Uterus (tissue), 3 donors: ENCODE measurements at regions not wholly inside any gene's neighbourhood (a gene's known extent, or its start where the extent isn't known, plus 50 kb on each side); places are given as distances from the start of the nearest gene placed in this dataset.

Source experiments
- DNase-seq, 2 donors: peaks; one replicate each; pipeline ENCODE4 v3.0.0-alpha.2; 2019 to 2020
- H3K27ac ChIP-seq, 2 donors: fragments of 200-600 bp; sonication (generic); 1 replicate in 1 of 2; 2 replicates in 1 of 2; pipeline ENCODE4 v1.5.1; 2016 to 2018
- H3K27me3 ChIP-seq, 2 donors: fragments of 200-600 bp; sonication (generic); one replicate each; pipeline ENCODE4 v1.5.1; 2018 to 2019; ENCODE audit warnings: control low read depth in 1 of 2
- H3K36me3 ChIP-seq, 2 donors: fragments of 200-600 bp; sonication (generic); one replicate each; pipeline ENCODE4 v1.5.1; 2019; ENCODE audit warnings: control low read depth in 1 of 2
- H3K4me1 ChIP-seq, 2 donors: fragments of 200-600 bp; sonication (generic); one replicate each; pipeline ENCODE4 v1.5.1; 2018 to 2019; ENCODE audit warnings: control low read depth in 1 of 2
- H3K4me3 ChIP-seq, 2 donors: fragments of 200-600 bp; sonication (generic); 1 replicate in 1 of 2; 2 replicates in 1 of 2; pipeline ENCODE4 v1.5.1; 2018 to 2019; ENCODE audit warnings: mild to moderate bottlenecking in 1 of 2
- H3K9me3 ChIP-seq, 2 donors: fragments of 200-600 bp; sonication (generic); one replicate each; pipeline ENCODE4 v1.5.1; 2019; ENCODE audit warnings: control low read depth in 1 of 2
- POLR2A ChIP-seq, 2 donors: fragments of 450-650 bp; IDR thresholded peaks; one replicate each; pipeline ENCODE4 v1.6.1; 2016; ENCODE audit warnings: antibody characterized with exemption in 2 of 2, mild to moderate bottlenecking in 1 of 2, moderate library complexity in 1 of 2
- intact Hi-C: fragments of 100-400 bp; cut with DNase I; formaldehyde crosslinking; loops from one replicate; pipeline ENCODE4 v1.15.1; 2023; ENCODE audit warnings: low total_unique reads
- TF ChIP-seq, protein P1 (sequence below), 4 experiments: fragments of 200-600 bp in 2 of 4; fragments of 450-650 bp in 2 of 4; sonication (generic) in 2 of 4; IDR thresholded peaks; one replicate each; pipeline ENCODE4 v1.5.1; 2016 to 2019; ENCODE audit warnings: antibody characterized with exemption in 4 of 4, mild to moderate bottlenecking in 2 of 4, moderate library complexity in 1 of 4
- donor health status: DM: yes; HTN: yes; CAD: no.

DNA sequence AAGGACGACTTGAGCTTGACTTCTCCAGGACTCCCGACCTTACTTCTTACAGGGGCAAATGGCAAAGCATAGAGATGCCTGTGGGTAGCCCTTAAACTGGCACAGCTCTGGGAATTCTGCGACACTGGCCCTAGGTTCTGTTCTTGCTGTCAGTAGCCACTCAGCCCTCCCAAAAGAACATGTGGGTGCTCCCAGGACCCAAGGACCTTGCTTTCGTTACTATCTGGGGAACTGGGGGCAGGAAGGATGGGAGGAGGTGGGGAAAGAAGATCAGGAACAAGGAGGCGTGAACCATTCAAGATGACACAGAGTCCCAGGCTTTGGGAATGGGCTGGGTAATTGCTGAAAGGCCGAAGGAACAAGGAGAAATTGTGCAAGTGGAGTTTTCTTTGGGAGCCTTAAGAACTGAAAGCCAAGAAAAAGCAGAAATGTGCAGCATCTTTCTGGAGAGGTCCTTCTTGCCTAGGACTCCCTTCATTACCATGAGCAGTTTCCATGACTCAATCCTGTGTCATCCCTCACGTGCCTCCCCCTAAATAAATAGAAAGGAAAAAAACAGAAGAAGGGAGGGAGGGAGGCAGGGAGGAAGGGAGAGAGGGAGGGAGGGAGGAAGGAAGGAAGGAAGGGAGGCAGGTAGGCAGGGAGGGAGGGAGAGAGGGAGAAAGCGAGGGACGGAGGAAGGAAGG is 284.6 kb upstream of the FOXQ1 start:
- Histone ChIP-seq H3K9me3 (no peaks in the 10 kb centered on the region), H3K27me3 (no peaks in the 10 kb centered on the region), H3K27ac (no peak overlapping the region), H3K4me1 (no peaks in the 10 kb centered on the region), H3K4me3 (no peak overlapping the region), H3K36me3 (no peaks in the 10 kb centered on the region)
- intact Hi-C loops, result no loop called here
- TF ChIP-seq, protein P1, sequence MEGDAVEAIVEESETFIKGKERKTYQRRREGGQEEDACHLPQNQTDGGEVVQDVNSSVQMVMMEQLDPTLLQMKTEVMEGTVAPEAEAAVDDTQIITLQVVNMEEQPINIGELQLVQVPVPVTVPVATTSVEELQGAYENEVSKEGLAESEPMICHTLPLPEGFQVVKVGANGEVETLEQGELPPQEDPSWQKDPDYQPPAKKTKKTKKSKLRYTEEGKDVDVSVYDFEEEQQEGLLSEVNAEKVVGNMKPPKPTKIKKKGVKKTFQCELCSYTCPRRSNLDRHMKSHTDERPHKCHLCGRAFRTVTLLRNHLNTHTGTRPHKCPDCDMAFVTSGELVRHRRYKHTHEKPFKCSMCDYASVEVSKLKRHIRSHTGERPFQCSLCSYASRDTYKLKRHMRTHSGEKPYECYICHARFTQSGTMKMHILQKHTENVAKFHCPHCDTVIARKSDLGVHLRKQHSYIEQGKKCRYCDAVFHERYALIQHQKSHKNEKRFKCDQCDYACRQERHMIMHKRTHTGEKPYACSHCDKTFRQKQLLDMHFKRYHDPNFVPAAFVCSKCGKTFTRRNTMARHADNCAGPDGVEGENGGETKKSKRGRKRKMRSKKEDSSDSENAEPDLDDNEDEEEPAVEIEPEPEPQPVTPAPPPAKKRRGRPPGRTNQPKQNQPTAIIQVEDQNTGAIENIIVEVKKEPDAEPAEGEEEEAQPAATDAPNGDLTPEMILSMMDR (IDR thresholded peaks at IDR 0.05), result no peak
- TF ChIP-seq POLR2A (IDR thresholded peaks at IDR 0.05), result no peak
- no peak for DNase-seq

- H3K9me3 ChIP-seq, result no peaks in the 10 kb centered on the region
- no peak overlapping the region for H3K4me3 ChIP-seq
- intact Hi-C loops, result no loop called here
- no peaks in the 10 kb centered on the region for H3K4me1 ChIP-seq
- H3K27ac ChIP-seq, result no peak overlapping the region
- no peak for DNase-seq
- H3K36me3 ChIP-seq, result no peaks in the 10 kb centered on the region
- H3K27me3 ChIP-seq, result no peaks in the 10 kb centered on the region
- TF ChIP-seq, protein P1 (IDR thresholded peaks at IDR 0.05), result no peak
- TF ChIP-seq POLR2A (IDR thresholded peaks at IDR 0.05), result no peak
These were observed 286.1 kb upstream of the FOXQ1 start for GRCh38 chr6:1025821-1026220.

GRCh38 chr6:1024587-1024986 is 287.3 kb upstream of the FOXQ1 start:
- intact Hi-C loops, result no loop called here
- Histone ChIP-seq H3K36me3 (no peaks in the 10 kb centered on the region), H3K27ac (no peak overlapping the region), H3K4me1 (no peaks in the 10 kb centered on the region), H3K27me3 (no peaks in the 10 kb centered on the region), H3K4me3 (no peak overlapping the region), H3K9me3 (no peaks in the 10 kb centered on the region)
- no peak for TF ChIP-seq POLR2A (IDR thresholded peaks at IDR 0.05)
- TF ChIP-seq, protein P1 (IDR thresholded peaks at IDR 0.05), result no peak
- no peak for DNase-seq

DNA sequence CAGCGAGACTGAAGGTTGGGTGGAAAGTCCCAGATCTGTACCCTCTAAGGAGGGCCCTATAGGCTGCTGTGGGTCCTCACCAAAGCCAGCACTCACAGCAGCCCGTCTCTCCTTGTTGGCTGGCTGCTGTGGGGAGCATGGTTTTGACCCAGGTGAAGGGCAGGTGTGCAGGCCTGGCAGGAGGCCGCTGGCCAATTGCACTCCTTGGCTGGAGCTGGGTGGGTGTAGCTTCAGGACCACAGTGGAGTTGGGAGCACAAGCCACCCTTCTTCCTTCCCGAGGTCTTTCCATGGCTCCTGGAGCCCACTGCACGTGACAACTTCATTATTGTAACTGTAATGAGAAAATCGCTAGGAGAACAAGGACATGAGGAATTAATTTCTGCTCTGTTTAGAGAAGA is 287.7 kb upstream of the FOXQ1 start:
- intact Hi-C loops, result no loop called here
- H3K4me3 ChIP-seq, result no peak overlapping the region
- TF ChIP-seq, protein P1 (IDR thresholded peaks at IDR 0.05), result no peak
- TF ChIP-seq POLR2A (IDR thresholded peaks at IDR 0.05), result no peak

GRCh38 chr6:1023229-1023628 is 288.7 kb upstream of the FOXQ1 start:
- Histone ChIP-seq H3K27ac (no peak overlapping the region), H3K36me3 (no peaks in the 10 kb centered on the region), H3K4me1 (no peaks in the 10 kb centered on the region), H3K4me3 (no peak overlapping the region), H3K9me3 (no peaks in the 10 kb centered on the region), H3K27me3 (no peaks in the 10 kb centered on the region)
- intact Hi-C loops, result no loop called here
- DNase-seq, result no peak
- TF ChIP-seq POLR2A (IDR thresholded peaks at IDR 0.05), result no peak
- TF ChIP-seq, protein P1 (IDR thresholded peaks at IDR 0.05), result no peak

More for the DNA sequence above, 287.7 kb upstream of the FOXQ1 start:
- Histone ChIP-seq H3K27ac (no peak overlapping the region), H3K27me3 (no peaks in the 10 kb centered on the region), H3K9me3 (no peaks in the 10 kb centered on the region), H3K36me3 (no peaks in the 10 kb centered on the region), H3K4me1 (no peaks in the 10 kb centered on the region)
- DNase-seq, result no peak
